Panc1 (cell line): ENCODE measurements at regions not wholly inside any gene's neighbourhood (a gene's known extent, or its start where the extent isn't known, plus 50 kb on each side); places are given as distances from the start of the nearest gene placed in this dataset.

Experiments used
- ATAC-seq: fragments of 200-7000 bp; cut with Tn5 transposase; 2 replicates; pipeline ENCODE4 v1.9.1; 2020; ENCODE audit warnings: mild to moderate bottlenecking, moderate library complexity
- BruUV-seq: library from RNA; stranded (reverse); fragments of 400-500 nt; replicated peaks from 2 replicates; lab custom pipeline; 2021; lab: Mats Ljungman, UMichigan
- CTCF ChIA-PET: fragments of 300-600 bp; sonication (Branson Sonifier 250); formaldehyde crosslinking; loops from one replicate; lab custom pipeline; 2022; ENCODE audit warnings: antibody characterized with exemption; lab: Charles Lee
- POLR2A ChIA-PET: fragments of 300-600 bp; sonication (Branson Sonifier 250); formaldehyde crosslinking; loops from one replicate; lab custom pipeline; 2022; ENCODE audit warnings: antibody characterized with exemption; lab: Charles Lee
- DNase-seq: peaks from one replicate; pipeline ENCODE4 v3.0.0-alpha.2; 2010; ENCODE audit warnings: low read depth, low spot score
- H3K27ac ChIP-seq: 2 replicates; pipeline ENCODE4 v1.5.1; 2011; ENCODE audit warnings: mild to moderate bottlenecking, low read length, inconsistent platforms
- H3K27me3 ChIP-seq: fragments of 200-500 bp; sonication (Bioruptor generic); 2 replicates; pipeline ENCODE4 v1.6.0; 2014; ENCODE audit warnings: low read length, inconsistent platforms; ENCODE audit not compliant: control insufficient read depth, insufficient read depth
- H3K36me3 ChIP-seq: fragments of 200-500 bp; sonication (Bioruptor generic); 2 replicates; pipeline ENCODE4 v1.5.1; 2014; ENCODE audit warnings: inconsistent platforms, mild to moderate bottlenecking, low read length, moderate library complexity; ENCODE audit not compliant: control insufficient read depth, insufficient read depth
- H3K4me1 ChIP-seq: 2 replicates; pipeline ENCODE4 v1.5.1; 2011; ENCODE audit warnings: inconsistent platforms, mild to moderate bottlenecking, low read length, moderate library complexity; ENCODE audit not compliant: control insufficient read depth, insufficient read depth
- H3K4me3 ChIP-seq, 2 experiments: 2 replicates each; pipeline ENCODE4 v1.5.1; 2011 to 2012; ENCODE audit warnings: low read depth in 2 of 2, low read length in 2 of 2, mild to moderate bottlenecking in 2 of 2, inconsistent platforms in 1 of 2, moderate library complexity in 1 of 2
- H3K9me3 ChIP-seq: fragments of 200-500 bp; sonication (Bioruptor generic); 2 replicates; pipeline ENCODE4 v1.5.1; 2014; ENCODE audit warnings: low read depth, mild to moderate bottlenecking, inconsistent platforms, low read length, moderate library complexity; ENCODE audit not compliant: control insufficient read depth, insufficient read depth
- CTCF ChIP-seq: fragments of 450-650 bp; IDR thresholded peaks from 2 replicates; pipeline ENCODE4 v1.5.1; 2017; ENCODE audit warnings: mild to moderate bottlenecking
- POLR2AphosphoS5 ChIP-seq: IDR thresholded peaks from 2 replicates; pipeline ENCODE4 v1.6.1; 2012; ENCODE audit warnings: mild to moderate bottlenecking, low read depth, low read length, moderate library complexity
- REST ChIP-seq, 2 experiments: IDR thresholded peaks; 2 replicates each; pipeline ENCODE4 v1.6.1; 2011 to 2012; ENCODE audit warnings: low read depth in 2 of 2, control low read depth in 1 of 2, low read length in 1 of 2, mild to moderate bottlenecking in 1 of 2, moderate library complexity in 1 of 2; ENCODE audit not compliant: insufficient read depth in 1 of 2
- SIN3A ChIP-seq: IDR thresholded peaks from 2 replicates; pipeline ENCODE4 v1.6.1; 2012; ENCODE audit warnings: low read depth, mild to moderate bottlenecking, low read length, moderate library complexity, borderline replicate concordance; ENCODE audit not compliant: insufficient read depth
- TCF7L2 ChIP-seq: IDR thresholded peaks from 2 replicates; pipeline ENCODE4 v1.6.1; 2011; ENCODE audit warnings: mild to moderate bottlenecking, low read depth, low read length, inconsistent platforms
- in situ Hi-C: cut with HindIII; loops from 2 replicates; pipeline ENCODE4 v1.10.0; 2016; ENCODE audit warnings: low sequenced_read_pairs, low pct_unique_long_range_greater_than_20kb
- intact Hi-C: fragments of 100-400 bp; cut with micrococcal nuclease; formaldehyde crosslinking; loops from one replicate; pipeline ENCODE4 v1.10.0; 2022; ENCODE audit not compliant: unreplicated experiment

- BruUV-seq: no TSS peak
- Histone ChIP-seq H3K36me3 (no peaks in the 10 kb centered on the region), H3K4me3 (no peak overlapping the region), H3K4me1 (no peaks in the 10 kb centered on the region), H3K27ac (no peak overlapping the region), H3K27me3 (no peaks in the 10 kb centered on the region), H3K9me3 (no peaks in the 10 kb centered on the region)
- ATAC-seq: no peak
- POLR2A ChIA-PET: no interaction called here
- intact Hi-C loops: no loop called here
- DNase-seq: no peak
- CTCF ChIA-PET: no interaction called here
- TF ChIP-seq REST (IDR thresholded peaks at IDR 0.05; ENCODE audit: insufficient read depth in 1 of 2, low read depth in 2 of 2, low read length in 1 of 2): no peak
- TF ChIP-seq SIN3A: no peak
- no peak for TF ChIP-seq TCF7L2
- no peak for TF ChIP-seq POLR2AphosphoS5
- no peak for TF ChIP-seq CTCF
- in situ Hi-C loops: no loop called here
These were observed 52.5 kb upstream of the PDE8B start for GRCh38 chr5:77157732-77158532.

- in situ Hi-C loops (no loop called here), intact Hi-C loops (no loop called here)
- no peak overlapping the region for H3K4me3 ChIP-seq
- ChIA-PET POLR2A (no interaction called here), CTCF (no interaction called here)
- H3K27ac ChIP-seq: no peak overlapping the region
- TF ChIP-seq TCF7L2 (no peak), CTCF (no peak), SIN3A (no peak), REST (IDR thresholded peaks at IDR 0.05; ENCODE audit: insufficient read depth in 1 of 2, low read depth in 2 of 2, low read length in 1 of 2) (no peak), POLR2AphosphoS5 (no peak)
- no peaks in the 10 kb centered on the region for H3K27me3 ChIP-seq
- H3K36me3 ChIP-seq: no peaks in the 10 kb centered on the region
- ATAC-seq (no peak), DNase-seq (no peak)
- BruUV-seq: no TSS peak
- no peaks in the 10 kb centered on the region for H3K4me1 ChIP-seq
- no peaks in the 10 kb centered on the region for H3K9me3 ChIP-seq
These were observed 54.1 kb upstream of the PDE8B start for GRCh38 chr5:77156379-77156778.
